AG04450 (cell line): ENCODE measurements at regions not wholly inside any gene's neighbourhood (a gene's known extent, or its start where the extent isn't known, plus 50 kb on each side); places are given as distances from the start of the nearest gene placed in this dataset.

Experiments
- CTCF ChIA-PET: fragments of 300-600, 350-600 bp; formaldehyde crosslinking; extraction: SDS; loops from one replicate; lab custom pipeline; 2022; ENCODE audit warnings: antibody characterized with exemption, inconsistent platforms; lab: Charles Lee
- POLR2A ChIA-PET: fragments of 350-600 bp; formaldehyde crosslinking; extraction: SDS; loops from one replicate; lab custom pipeline; 2021; ENCODE audit warnings: antibody characterized with exemption, inconsistent platforms; lab: Yijun Ruan, JAX
- DNase-seq: peaks from one replicate; pipeline ENCODE4 v3.0.0-alpha.2; 2011; ENCODE audit warnings: low read depth, low spot score
- H3K27ac ChIP-seq: one replicate; pipeline ENCODE4 v1.5.1; 2012; ENCODE audit warnings: low read depth, low read length, control low read depth
- H3K27me3 ChIP-seq: one replicate; pipeline ENCODE4 v1.6.0; 2012; ENCODE audit warnings: low read length; ENCODE audit not compliant: control insufficient read depth, insufficient read depth
- H3K4me3 ChIP-seq: 2 replicates; pipeline ENCODE4 v1.5.1; 2011; ENCODE audit warnings: mild to moderate bottlenecking, low read depth, low read length, control low read depth
- H3K9me3 ChIP-seq: 2 replicates; pipeline ENCODE4 v1.5.1; 2012; ENCODE audit warnings: low read length; ENCODE audit not compliant: control insufficient read depth, insufficient read depth
- TF ChIP-seq, protein P1 (sequence below): IDR thresholded peaks from 2 replicates; pipeline ENCODE4 v1.5.1; 2011; ENCODE audit warnings: low read depth, low read length, control low read depth, inconsistent platforms

DNA sequence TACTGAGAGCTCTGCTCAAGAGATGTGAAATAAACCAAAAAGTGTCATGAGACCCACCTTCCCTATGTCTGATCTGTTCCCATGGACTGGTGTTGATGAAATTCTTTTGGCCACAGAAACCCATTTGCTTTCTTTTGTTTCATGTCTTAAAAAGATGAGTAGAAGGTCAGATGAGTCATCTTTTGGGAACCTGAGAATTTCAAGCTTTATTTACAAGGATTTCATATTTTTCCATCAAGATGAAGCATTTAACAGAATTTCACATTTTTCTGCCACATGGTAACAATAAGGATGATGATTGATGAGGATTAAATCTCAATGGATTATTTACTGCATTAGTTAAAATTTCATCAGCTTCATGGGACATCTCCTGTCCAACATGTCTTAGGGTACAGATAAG lies 337.8 kb downstream of the DEPDC1B start:
- Histone ChIP-seq H3K27me3 (no peaks in the 10 kb centered on the region), H3K4me3 (no peak overlapping the region), H3K27ac (no peak overlapping the region), H3K9me3 (no peaks in the 10 kb centered on the region)
- ChIA-PET POLR2A (no interaction called here), CTCF (no interaction called here)
- TF ChIP-seq, protein P1, sequence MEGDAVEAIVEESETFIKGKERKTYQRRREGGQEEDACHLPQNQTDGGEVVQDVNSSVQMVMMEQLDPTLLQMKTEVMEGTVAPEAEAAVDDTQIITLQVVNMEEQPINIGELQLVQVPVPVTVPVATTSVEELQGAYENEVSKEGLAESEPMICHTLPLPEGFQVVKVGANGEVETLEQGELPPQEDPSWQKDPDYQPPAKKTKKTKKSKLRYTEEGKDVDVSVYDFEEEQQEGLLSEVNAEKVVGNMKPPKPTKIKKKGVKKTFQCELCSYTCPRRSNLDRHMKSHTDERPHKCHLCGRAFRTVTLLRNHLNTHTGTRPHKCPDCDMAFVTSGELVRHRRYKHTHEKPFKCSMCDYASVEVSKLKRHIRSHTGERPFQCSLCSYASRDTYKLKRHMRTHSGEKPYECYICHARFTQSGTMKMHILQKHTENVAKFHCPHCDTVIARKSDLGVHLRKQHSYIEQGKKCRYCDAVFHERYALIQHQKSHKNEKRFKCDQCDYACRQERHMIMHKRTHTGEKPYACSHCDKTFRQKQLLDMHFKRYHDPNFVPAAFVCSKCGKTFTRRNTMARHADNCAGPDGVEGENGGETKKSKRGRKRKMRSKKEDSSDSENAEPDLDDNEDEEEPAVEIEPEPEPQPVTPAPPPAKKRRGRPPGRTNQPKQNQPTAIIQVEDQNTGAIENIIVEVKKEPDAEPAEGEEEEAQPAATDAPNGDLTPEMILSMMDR, result no peak
- no peak for DNase-seq

DNA sequence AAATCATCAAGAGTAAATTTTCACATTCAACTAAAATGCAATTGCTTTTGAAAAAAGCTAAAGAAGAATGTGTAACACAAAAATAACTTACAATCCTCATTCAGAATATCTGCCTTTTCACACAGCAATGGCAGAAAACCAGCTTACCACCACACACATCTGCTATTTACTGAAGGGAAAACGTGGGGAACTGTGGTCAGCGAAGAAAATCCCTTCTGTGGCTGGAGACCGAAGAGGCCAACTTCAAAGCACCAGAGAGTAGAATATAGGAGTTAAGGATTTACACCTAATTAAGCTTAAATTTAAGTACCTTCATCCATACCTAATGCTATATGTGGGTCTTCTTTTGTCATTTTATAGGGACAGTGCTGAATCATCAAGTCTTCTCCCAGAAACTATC lies 339.6 kb downstream of the DEPDC1B start:
- H3K9me3 ChIP-seq, result no peaks in the 10 kb centered on the region
- H3K27ac ChIP-seq, result no peak overlapping the region
- no peak for DNase-seq
- TF ChIP-seq, protein P1, result no peak
- H3K4me3 ChIP-seq, result no peak overlapping the region
- ChIA-PET POLR2A (no interaction called here), CTCF (no interaction called here)
- H3K27me3 ChIP-seq, result no peaks in the 10 kb centered on the region

DNA sequence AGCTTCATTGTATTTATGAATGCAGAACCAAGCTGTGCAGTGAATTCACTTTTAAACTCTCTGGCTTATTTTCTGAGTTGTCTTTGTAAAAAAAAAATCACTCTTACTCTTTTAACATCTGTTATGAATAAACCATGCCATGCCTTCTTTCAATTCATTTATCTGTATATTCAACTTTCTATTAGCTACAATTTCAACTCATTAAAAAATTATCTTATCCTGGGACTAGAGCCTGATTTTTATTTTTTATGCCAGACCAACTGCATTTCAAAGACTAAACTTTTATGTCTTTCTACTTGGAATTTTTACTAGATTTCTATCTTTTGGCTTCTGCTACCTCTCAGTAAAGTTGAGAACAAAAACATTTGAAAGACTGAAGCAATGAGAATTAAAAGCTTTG lies 342.7 kb downstream of the DEPDC1B start:
- no peak overlapping the region for H3K4me3 ChIP-seq
- TF ChIP-seq, protein P1, result no peak
- no peaks in the 10 kb centered on the region for H3K27me3 ChIP-seq
- no peak overlapping the region for H3K27ac ChIP-seq
- ChIA-PET CTCF (no interaction called here), POLR2A (no interaction called here)
- no peaks in the 10 kb centered on the region for H3K9me3 ChIP-seq
- DNase-seq, result no peak

DNA sequence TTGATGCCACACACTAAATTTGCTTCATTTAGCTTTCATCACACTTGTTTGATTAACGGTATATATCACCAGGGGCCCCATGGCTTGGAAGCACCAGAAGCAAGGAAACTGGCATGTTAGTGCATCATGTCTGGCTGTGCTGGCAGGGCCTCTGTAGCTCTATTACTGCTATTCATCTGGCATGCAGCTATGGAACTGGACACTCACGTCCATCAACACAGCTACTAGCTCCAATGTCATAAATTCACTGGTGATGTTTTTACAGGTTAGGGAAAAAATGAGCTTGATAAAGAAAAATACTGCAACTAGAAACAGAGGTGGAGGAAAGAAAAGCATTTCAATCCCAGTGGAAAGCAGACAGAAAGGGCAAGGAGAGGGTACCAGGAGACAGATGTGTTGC lies 343.2 kb downstream of the DEPDC1B start:
- CTCF ChIA-PET, result interaction anchor here (0.6 kb wide), 1 partner anchor 63 kb away, joined by 3 read pairs; no protein-coding TSS in a partner anchor
- Histone ChIP-seq H3K27ac (no peak overlapping the region), H3K9me3 (no peaks in the 10 kb centered on the region), H3K4me3 (no peak overlapping the region), H3K27me3 (no peaks in the 10 kb centered on the region)
- DNase-seq, result no peak
- POLR2A ChIA-PET, result no interaction called here
- TF ChIP-seq, protein P1, result no peak

DNA sequence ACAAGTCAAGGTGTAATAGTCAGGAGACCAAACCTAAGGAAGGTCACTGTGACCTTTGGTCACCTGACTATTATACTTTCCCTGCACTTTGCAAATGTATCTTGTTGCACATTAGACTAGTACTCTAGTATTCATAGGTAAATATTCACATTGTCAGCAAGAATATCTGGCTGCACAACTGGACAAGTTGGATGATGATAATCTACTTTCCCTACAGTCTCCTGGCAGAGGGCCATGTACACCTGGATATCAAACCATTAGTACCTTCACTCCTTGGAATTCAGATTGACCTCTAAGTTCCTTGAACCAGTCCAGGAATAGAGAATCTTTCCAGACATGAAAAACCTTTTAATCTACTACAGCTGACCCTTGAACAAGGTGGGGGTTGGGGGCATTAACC lies 344.8 kb downstream of the DEPDC1B start:
- H3K9me3 ChIP-seq, result no peaks in the 10 kb centered on the region
- TF ChIP-seq, protein P1, result no peak
- H3K4me3 ChIP-seq, result no peak overlapping the region
- H3K27ac ChIP-seq, result no peak overlapping the region
- CTCF ChIA-PET, result no interaction called here
- H3K27me3 ChIP-seq, result no peaks in the 10 kb centered on the region
- POLR2A ChIA-PET, result no interaction called here
- no peak for DNase-seq
